ENCODE measurements at regions not wholly inside any gene's neighbourhood (a gene's known extent, or its start where the extent isn't known, plus 50 kb on each side); places are given as distances from the start of the nearest gene placed in this dataset.

DNA sequence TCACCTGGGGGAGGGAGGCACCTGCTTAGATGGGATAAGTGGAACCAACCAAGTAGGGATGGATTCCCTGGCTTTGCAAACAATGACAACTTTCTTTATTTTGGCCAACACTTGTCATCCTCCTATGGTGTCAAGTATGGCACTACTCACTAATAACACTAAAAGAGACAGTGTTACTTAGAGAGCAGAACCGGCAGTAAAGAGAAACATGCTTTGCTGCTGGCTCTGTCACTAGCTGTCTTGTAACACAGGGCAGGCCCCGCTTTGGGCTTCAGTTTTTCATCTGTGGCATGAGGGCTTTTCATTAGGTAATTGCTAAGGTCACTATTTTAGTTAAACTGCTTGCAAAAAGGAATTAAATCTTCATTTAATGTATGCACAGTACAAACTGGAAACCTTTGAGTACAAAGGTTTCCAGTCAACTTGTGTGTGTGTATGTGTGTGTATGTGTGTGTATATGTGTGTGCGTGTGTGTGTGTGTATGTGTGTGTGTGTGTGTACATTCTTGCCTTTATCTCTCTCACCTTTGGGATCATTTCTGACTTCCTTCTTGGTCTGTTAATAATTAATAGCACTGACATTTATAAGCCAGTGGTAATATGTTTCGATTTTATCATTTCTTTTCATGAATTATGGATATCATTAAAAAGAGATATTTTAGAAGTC is 64.7 kb downstream of the BTBD3 start:
- Histone ChIP-seq H3K4me3 (no peak overlapping the region), H3K36me3 (no peaks in the 10 kb centered on the region), H3K9me3 (no peaks in the 10 kb centered on the region), H3K4me1 (no peaks in the 10 kb centered on the region), H3K27ac (no peak overlapping the region), H3K27me3 (no peaks in the 10 kb centered on the region)
- TF ChIP-seq, protein P1, sequence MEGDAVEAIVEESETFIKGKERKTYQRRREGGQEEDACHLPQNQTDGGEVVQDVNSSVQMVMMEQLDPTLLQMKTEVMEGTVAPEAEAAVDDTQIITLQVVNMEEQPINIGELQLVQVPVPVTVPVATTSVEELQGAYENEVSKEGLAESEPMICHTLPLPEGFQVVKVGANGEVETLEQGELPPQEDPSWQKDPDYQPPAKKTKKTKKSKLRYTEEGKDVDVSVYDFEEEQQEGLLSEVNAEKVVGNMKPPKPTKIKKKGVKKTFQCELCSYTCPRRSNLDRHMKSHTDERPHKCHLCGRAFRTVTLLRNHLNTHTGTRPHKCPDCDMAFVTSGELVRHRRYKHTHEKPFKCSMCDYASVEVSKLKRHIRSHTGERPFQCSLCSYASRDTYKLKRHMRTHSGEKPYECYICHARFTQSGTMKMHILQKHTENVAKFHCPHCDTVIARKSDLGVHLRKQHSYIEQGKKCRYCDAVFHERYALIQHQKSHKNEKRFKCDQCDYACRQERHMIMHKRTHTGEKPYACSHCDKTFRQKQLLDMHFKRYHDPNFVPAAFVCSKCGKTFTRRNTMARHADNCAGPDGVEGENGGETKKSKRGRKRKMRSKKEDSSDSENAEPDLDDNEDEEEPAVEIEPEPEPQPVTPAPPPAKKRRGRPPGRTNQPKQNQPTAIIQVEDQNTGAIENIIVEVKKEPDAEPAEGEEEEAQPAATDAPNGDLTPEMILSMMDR (IDR thresholded peaks at IDR 0.05): no peak
- DNase-seq (ENCODE audit: low spot score in 2 of 2): no peak
- intact Hi-C loops (cut with DNase I): no loop called here

DNA sequence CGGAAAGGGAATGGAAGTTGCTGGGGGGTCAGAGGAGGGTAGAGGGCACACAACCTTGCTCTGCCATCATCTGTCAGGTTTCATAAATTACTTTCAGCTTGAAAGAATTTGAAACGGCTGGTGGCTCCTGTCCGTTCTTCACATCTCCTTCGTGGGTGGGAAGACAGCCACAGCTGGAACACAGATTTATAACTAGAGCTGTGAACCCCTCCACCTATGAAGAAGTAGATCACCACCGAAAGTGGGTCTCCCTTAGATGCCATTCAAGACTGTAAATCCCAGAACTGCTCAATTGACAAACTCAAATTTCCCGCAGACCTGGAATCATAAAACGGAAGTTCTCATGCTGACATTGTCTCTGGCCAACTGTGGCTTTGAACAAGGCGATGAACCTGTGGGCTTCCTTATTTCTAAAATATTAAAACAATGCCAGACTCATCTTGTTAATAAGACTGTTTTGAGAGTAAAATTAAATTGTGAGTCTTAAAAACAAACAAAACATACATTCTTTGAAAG is 65.3 kb downstream of the BTBD3 start:
- H3K9me3 ChIP-seq: no peaks in the 10 kb centered on the region

DNA sequence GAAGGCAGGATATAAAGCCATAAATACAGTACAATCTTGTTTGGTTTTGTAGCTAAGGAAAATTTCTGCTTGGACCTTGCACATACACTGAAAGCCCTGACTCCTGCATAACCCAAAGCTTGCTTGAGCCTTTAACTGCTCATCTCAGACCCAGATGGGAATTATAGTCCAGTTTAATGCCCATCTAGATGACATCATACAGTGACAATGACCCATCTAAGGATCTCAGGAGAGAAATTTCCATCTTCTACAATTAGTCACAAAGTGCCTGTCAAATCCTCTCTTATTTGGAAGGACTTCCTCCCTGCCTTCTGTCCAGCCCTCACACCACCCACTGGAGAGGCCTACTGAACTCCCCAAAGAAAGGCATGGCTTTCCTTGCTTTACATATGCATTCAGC is 69.3 kb downstream of the BTBD3 start:
- H3K9me3 ChIP-seq: no peaks in the 10 kb centered on the region
- no peaks in the 10 kb centered on the region for H3K27me3 ChIP-seq
- no peaks in the 10 kb centered on the region for H3K4me1 ChIP-seq
- intact Hi-C loops (cut with DNase I): no loop called here
- no peak overlapping the region for H3K4me3 ChIP-seq
- DNase-seq (ENCODE audit: low spot score in 2 of 2): no peak
- TF ChIP-seq, protein P1 (IDR thresholded peaks at IDR 0.05): no peak
- H3K36me3 ChIP-seq: no peaks in the 10 kb centered on the region
- no peak overlapping the region for H3K27ac ChIP-seq

More for the DNA sequence above, 65.3 kb downstream of the BTBD3 start:
- TF ChIP-seq, protein P1 (IDR thresholded peaks at IDR 0.05): no peak
- Histone ChIP-seq H3K4me3 (no peak overlapping the region), H3K4me1 (no peaks in the 10 kb centered on the region), H3K36me3 (no peaks in the 10 kb centered on the region), H3K27me3 (no peaks in the 10 kb centered on the region), H3K27ac (no peak overlapping the region)
- intact Hi-C loops (cut with DNase I): no loop called here
- no peak for DNase-seq (ENCODE audit: low spot score in 2 of 2)

DNA sequence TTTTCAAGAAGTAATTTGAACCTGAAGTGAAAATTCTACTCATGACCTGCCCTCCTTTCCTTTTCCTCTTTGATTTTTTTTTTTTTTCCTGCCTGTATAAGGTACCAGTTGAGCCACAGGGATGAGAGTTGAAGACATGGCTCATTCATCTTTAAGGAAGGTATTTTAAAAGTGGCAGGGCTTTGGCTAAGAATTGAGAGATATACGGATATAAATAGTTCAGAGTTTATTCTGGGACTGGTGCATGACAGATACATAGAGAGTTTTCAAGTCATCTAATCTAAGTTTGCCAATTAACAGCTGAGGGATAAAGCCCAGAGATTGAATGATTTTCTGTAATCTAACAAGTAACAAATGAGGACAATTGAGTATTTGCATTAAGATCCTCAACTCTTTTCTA is 69.8 kb downstream of the BTBD3 start:
- intact Hi-C loops (cut with DNase I): no loop called here
- Histone ChIP-seq H3K36me3 (no peaks in the 10 kb centered on the region), H3K4me1 (no peaks in the 10 kb centered on the region), H3K4me3 (no peak overlapping the region), H3K27me3 (no peaks in the 10 kb centered on the region), H3K27ac (no peak overlapping the region), H3K9me3 (no peaks in the 10 kb centered on the region)
- TF ChIP-seq, protein P1 (IDR thresholded peaks at IDR 0.05): no peak
- no peak for DNase-seq (ENCODE audit: low spot score in 2 of 2)

DNA sequence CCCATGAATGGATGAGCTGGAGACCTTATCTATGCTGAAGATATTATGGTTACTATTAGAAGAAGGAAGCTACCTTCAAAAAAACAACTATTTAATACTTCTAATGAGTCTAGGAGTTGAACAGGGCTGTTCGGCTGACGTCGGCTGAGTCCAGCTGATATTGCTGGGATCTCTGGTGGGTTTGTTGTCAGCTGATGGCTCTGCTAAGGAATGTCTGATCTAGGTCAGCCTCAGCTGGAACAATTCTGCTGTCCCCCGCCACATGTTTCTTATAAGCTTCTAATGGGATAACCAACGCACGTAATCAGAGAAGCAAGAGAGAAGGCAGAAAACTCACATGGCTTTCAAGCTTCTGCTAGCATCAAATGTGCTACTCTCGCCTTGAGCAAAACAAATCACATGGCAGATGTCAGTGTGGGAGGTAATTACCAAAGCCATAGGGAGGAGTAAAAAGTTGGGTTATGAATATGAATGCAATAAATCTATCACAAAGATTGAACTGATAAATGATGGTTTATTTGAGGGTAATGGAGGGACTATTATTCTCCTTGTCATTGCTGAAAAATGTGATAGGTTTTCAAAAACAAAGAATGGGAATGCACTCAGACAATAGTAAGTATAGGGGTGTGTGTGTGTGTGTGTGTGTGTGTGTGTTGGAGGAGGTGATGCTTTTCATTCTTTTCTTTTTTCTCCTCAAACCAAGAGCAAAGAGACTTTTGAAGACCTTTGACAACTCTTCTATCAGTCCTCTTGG is 71.5 kb downstream of the BTBD3 start:
- TF ChIP-seq, protein P1 (IDR thresholded peaks at IDR 0.05): no peak
- intact Hi-C loops (cut with DNase I): no loop called here

More for the DNA sequence above, 71.5 kb downstream of the BTBD3 start:
- Histone ChIP-seq H3K27ac (no peak overlapping the region), H3K36me3 (no peaks in the 10 kb centered on the region), H3K4me1 (no peaks in the 10 kb centered on the region), H3K9me3 (no peaks in the 10 kb centered on the region), H3K27me3 (no peaks in the 10 kb centered on the region), H3K4me3 (no peak overlapping the region)
- no peak for DNase-seq (ENCODE audit: low spot score in 2 of 2)
